ENCODE measurements at regions not wholly inside any gene's neighbourhood (a gene's known extent, or its start where the extent isn't known, plus 50 kb on each side); places are given as distances from the start of the nearest gene placed in this dataset.
"Not testable (repeated sequence)": the region's sequence is repeated elsewhere in the genome, so short reads cannot be mapped to it uniquely, and the experiment has no call there.

DNA sequence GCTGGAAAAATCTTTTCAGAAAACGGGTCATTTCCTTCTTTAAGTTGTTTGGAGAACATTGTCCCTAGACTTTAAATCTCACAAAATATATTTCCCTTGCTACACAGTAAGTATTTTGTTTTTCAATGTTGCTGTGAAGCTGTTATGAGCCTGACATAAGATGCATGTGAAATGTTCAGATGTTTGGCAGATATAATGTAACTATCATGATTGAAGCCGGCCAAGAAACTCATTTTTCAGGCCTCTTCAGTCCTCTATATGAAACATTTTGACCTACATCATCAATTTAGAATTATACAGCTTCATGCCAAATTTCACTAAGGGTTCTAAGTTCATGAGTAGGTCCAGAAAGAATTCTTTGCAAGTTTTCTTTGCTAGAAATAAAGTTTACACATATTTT, 133.8 kb downstream of the JRKL start:
- no peak for DNase-seq

DNA sequence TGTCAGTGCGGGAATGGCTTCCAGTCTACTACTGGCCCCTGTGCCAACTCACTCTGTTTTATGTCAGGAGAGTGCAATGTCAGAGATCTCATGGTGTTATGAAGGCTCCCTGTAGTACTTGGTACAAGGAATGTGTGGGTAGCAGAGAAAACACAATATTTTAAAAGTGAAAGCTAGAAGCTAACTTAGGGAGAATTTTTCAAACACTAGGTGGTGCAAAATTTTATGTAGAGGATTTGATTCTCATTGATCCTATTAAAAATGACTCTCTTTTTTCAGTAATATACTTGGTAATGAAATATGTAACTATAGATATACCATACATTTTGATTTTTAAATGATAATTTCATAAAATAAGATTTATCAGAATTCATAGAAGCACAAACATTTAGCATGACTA, 134.7 kb downstream of the JRKL start:
- no peak for DNase-seq

DNA sequence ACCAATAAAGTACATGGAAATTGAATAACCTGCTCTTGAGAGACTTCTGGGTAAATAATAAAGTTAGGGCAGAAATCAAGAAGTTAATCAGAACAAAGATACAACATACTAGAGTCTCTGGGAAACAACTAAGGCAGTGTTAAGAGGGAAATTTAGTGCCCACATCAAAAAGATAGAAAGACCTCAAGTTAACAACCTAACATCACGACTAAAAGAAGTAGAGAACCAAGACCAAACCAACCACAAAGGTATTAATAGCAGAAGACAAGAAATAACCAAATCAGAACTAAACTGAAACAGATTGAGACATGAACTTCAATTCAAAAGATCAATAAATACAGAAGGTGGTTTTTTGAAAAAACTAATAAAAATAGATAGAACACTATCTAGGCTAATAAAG, 140.7 kb downstream of the JRKL start:
- DNase-seq = no peak

DNA sequence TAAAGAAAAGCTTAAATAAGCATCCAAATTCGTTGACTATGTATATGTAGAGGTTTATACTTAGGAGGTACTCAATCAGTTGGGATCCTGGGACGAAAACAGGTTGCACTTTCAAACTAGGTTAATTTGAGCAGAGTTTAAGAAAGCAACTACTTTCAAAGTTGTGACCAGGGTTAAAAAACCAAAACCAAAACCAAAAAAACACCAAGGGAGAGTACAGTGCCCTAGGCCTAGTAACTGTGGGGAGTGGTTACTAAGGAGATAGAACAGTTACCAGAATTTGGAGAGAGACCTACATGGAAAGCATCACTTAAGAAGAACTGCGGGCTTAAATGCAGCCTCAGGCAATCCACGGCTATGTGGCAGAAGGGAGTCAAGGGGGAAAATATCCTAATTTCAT, 148.3 kb downstream of the JRKL start:
- DNase-seq = no peak

DNA sequence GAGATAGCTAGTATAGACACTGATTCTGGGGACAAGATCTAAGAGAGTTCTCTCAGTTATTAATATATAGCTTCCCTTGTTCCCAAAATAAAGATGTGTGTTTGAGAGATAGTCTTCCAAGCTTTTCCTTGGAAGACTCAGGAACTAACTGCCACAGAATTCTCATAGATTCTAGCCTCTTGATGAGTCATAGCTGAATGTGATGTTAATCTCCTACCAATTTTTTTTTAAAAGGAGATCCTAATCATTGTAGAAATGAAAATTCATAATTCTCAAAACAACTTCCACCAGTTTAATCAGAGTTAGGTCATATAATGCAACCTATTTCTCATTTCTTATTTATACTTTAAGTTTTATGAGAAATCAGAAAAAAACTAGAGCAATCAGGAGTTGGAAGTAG, 148.8 kb downstream of the JRKL start:
- no peak for DNase-seq

DNA sequence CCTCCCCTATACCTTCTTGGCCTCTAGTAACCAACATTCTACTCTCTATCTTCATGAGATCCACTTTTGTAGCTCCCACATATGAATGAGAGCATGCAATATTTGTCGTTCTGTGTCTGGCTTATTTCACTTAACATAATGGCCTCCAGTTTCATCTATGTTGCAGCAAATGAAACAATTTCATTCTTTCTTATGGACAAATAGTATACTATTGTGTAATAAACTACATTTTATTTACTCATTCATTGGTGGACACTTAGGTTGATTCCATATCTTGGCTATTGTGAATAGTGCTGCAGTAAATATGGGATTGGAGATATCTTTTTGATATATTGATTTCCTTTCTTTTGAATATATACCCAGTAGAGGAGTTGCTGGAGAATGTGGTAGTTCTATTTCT, 151.1 kb downstream of the JRKL start:
- DNase-seq = no peak

DNA sequence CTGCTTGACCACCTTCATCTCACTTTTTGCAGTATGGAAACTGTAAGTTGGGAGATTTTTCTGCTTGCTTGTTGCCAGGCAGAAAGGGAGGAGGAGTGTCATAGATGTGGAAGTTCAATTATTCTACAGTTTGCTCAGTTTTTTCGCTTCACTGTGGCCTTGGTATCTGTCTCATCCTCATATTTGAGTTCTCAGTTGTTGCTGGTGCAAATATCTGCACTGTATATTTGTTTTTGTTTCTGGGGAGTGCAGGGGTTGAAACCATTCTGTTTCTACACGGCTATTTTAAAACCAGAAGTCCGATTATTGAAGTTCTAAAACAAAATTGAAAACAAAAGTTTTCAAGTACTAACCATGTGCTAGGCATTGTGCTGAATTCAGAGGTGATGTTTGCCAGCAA, 153.4 kb downstream of the JRKL start:
- DNase-seq = no peak

DNA sequence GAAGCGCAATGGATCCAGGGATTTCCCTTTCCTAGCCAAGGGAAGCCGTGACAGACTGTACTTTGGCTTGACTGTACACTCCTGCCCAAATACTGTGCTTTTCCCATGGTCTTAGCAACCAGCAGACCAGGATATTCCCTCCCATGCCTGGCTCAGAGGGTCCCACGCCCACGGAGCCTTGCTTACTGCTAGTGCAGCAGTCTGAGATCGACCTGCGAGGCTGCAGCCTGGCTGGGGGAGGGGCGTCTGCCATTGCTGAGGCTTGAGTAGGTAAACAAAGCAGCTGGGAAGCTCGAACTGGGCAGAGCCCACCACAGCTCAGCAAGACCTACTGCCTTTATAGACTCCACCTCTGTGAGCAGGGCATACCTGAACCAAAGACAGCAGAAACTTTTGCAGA, 155.4 kb downstream of the JRKL start:
- DNase-seq = not testable (repeated sequence)

DNA sequence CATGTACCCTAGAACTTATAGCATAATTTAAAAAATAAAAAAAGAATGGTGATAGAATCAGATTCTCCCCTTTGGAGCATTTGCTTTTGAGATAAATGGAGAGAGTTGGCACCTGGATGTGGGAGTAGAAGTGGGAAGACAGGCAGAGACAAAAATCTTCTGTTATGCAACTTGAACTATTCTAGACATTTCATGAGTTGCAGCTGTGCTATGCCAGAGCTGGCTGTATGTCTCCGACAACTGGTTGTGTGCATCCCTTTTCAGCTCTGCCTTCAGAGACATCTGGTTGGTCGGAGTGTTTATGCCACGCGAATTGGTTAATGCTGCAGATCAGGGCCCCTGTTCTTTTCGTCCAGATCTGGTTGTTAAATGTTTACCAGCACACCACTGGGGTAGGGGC, 161.3 kb downstream of the JRKL start:
- DNase-seq = no peak

DNA sequence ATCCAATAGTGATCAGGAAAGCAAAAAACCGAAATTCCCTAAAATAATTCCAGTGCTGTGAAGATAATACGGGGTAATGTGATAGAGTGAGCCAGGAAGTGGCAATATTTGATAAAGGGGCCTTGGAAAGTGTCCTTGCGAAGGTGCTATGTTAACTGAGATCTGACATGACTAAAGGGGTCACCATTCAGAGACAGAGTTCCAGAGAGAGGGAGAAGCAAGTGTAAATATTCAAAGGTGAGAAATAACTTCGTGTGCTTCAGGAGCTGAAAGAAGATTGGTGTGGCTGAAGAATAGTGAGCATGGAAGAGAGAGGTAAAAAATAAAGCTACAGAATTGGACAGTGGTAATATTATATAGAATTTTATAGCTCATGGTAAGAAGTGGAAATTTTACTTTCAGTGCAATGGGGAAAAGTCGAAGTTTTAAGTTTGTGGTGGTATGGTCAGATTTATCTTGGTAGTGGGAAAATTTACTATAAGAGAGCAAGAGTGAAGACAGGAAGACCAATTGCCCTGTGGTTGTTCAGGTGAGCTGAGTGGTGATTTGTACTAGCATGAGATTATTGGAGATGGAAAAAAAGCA, 164.5 kb downstream of the JRKL start:
- no peak for DNase-seq

DNA sequence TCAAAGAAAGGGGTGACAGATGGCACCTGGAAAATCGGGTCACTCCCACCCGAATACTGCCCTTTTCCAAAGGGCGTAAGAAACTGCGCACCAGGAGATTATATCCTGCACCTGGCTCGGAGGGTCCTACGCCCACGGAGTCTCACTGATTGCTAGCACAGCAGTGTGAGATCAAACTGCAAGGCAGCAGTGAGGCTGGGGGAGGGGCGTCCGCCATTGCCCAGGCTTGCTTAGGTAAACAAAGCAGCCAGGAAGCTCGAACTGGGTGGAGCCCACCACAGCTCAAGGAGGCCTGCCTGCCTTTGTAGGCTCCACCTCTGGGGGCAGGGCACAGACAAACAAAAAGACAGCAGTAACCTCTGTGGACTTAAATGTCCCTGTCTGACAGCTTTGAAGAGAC, 166.0 kb downstream of the JRKL start:
- DNase-seq = not testable (repeated sequence)

DNA sequence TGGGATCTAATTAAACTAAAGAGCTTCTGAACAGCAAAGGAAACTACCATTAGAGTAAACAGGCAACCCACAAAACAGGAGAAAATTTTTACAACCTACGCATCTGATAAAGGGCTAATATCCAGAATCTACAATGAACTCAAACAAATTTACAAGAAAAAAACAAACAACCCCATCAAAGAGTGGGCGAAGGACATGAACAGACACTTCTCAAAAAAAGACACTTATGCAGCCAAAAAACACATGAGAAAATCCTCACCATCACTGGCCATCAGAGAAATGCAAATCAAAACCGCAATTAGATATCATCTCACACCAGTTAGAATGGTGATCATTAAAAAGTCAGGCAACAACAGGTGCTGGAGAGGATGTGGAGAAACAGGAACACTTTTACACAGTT, 170.9 kb downstream of the JRKL start:
- DNase-seq = not testable (repeated sequence)

DNA sequence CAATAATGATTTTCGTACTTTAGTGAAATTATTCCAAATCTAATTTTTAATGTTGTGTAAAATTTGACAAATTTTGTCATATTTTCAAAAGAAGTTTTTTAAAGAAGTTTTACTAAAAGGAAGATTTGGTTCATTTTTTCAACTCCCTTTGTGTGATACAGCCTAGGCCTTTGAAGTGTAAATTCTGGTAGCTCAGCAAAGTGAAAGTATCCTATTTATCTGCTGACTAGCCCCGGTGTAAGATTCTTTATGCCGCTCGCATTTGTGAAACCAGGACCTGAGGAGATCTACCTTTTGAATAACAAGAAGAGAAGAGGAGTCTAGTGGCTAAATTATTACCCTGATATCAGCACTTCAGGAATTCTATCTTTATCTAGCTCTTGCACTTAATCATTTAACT, 177.4 kb downstream of the JRKL start:
- DNase-seq = no peak

DNA sequence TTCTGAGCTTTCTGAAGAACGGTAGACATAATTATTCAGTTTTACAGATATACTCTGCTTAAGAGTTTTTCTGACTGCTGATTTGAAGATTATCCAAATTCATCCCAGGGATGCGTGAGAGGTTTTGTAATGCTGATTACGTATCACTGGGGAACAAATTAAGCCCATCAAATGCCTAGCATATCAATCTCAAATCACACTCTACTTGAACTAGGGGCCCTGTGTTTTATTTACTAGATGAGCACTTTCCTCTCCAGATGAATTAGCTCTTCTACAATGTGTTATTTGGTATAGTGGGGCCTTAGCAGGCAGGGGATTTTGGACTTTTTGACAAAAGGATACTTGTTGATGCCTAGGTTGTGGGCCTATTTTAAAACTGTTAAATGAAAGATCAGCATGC, 177.9 kb downstream of the JRKL start:
- DNase-seq = no peak

DNA sequence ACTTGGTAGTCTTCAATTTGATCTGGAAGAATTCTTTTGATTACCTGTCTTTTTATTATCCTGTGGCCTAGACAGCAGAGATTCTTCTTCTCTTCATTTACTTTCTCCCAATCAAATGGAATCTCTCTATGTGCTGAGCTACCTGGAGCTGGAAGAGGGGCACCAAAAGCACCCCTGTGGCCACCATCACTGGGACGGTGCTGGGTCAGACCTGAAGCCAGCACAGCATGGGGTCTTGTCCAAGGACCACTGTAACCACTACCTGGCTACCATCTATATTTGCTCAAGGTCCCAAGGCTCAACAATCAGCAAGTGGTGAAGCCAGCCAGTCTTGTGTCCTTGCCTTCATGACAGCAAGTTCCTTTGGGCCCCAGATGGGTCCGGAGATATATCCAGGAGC, 186.6 kb downstream of the JRKL start:
- DNase-seq = no peak

DNA sequence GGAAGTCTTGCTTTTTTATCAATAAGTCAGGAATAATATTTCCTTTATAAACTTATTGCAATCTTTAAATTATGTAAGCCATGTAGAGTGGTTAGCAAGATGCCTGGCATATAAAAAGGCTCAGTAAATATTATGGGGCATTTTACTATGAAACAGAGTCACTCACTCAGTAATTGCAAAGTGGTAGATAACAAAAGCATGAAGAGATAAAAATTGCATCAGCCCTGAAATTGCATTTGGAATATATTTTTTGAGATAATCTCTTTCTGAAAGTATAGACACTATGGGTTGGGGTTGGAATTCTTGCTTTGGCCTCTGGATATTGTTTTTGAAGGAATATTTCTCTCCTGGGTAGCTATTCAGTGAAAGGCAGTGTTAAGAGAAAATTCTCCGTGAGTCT, 188.6 kb downstream of the JRKL start:
- DNase-seq = no peak

DNA sequence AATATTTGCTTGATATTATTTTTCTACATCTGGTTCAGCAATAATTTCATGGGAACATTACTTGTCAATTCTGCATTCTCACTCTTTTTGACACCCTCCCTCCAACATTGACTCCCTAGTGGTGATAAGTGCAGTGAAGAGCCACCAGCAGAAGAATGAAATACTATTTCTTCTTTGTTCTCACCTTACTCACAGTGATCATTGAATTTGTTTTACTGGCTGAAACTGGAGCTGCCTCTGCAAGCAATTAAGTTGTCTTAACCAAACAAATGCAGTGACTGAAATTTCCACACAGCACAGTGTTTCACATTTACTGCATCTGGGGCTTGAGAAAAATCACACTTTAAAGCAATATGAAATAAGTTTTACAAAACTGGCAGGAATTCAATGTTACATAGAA, 189.8 kb downstream of the JRKL start:
- DNase-seq = no peak

DNA sequence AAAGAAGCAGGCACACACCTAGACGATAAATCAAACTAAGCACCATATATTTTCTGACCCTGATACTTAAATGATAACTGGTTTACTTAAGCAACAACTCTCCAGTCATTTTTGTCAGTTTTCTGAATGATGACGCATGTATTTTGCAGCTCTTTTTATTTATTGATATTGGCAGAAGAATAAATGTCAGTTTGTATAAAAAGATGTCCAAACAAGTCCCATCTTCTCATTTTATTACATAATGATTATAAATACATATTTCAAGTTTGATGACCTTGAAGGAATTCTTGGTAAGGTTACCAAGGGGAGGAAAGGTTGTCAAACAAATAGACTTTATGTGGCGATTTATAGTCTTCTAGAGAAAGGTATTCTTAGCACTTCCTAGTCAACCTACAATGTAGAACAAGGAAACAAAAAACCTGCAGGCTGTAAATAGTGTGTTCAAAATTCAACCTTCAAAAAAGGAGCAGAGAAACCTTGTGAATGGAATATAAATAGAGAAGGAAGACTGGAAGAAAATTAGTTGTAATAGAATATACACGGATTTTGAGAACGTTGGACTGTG, 190.7 kb downstream of the JRKL start:
- no peak for DNase-seq

DNA sequence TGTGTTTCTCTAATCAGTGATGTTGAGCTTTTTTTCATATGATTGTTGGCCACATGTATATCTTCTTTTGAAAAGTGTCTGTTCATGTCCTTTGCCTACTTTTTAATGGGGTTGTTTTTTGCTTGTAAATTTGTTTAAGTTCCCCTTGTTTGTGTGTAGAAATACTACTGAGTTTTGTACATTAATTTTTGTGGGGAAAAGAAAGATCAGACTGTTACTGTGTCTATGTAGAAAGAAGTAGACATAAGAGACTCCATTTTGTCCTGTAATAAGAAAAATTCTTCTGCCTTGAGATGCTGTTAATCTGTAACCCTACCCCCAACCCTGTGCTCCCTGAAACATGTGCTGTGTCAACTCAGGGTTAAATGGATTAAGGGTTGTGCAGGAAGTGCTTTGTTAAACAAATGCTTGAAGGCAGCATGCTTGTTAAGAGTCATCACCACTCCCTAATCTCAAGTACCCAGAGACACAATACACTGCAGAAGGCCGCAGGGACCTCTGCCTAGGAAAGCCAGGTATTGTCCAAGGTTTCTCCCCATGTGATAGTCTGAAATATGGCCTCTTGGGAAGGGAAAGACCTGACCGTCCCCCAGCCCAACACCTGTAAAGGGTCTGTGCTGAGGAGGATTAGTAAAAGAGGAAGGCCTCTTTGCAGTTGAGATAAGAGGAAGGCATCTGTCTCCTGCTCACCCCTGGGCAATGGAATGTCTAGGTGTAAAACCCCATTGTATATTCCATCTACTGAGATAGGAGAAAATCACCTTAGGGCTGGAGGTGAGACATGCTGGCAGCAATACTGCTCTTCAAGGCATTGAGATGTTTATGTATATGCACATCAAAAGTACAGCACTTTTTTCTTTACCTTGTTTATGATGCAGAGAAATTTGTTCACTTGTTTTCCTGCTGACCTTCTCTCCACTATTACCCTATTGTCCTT, 196.4 kb downstream of the JRKL start:
- not testable (repeated sequence) for DNase-seq

DNA sequence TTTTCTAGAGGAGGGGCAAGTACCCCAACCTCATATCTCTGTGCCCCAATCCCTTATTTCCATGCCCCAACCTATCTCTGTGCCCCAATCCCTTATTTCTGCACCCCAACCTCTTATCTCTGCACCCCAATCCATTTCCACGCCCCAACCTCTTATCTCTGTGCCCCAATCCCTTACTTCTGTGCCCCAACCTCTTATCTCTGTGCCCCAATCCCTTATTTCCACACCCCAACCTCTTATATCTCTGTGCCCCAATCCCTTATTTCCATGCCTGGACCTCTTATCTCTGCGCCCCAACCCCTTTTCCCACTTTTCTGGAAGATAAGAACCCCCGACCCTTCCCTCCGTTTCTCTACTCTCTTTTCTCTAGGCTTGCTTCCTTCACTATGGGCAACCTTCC, 199.0 kb downstream of the JRKL start:
- DNase-seq = not testable (repeated sequence)

DNA sequence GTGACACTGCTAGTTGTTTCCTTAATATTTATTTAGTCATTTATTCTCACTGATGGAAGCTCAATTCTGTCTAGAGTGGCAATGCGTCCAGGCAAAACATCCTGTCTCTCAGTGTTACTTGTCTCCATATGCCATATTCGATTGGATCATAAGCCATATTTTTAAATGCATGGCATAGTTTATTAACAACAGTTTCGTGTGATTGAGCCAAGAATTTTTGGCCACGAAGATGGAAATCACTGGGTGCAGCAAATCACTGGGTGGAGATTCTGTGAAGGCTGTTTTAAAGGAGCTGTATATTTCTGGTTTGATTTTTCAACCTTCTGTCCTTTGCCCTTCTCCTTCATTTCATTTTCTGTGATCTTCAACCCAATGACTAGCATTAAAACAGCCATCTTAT, 205.2 kb downstream of the JRKL start:
- no peak for DNase-seq

DNA sequence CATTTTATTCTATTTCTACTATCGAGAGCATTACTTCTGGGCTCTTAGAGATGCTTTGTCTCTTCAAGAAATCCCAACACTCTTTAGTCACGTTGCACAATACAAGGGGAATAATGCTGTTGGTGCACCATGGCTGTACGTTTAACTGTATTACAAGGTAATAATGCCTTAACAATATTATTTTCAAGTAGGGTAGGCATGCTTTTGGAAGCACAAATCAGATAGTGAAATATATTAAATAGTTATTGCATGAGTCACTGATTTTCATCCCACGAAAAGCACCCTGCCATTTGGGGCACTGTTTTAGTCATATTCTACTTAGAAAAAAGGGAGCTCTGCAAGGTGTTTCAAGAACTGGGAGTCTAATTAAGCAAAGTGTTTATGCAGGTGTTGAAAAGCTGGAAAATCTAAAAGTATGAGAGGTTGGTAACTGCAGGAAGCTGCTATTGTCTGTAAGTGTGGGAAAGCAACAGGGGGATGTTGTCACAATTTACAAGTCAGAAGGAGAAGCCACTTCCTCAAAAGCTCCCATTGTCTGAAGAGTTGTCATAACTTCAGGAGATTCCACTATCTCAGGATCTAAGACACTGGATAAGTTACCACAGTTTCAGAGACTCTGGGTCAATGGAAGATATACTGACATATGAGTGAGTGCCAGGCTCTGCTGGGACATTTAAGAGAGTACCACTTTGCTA, 218.2 kb downstream of the JRKL start:
- no peak for DNase-seq

DNA sequence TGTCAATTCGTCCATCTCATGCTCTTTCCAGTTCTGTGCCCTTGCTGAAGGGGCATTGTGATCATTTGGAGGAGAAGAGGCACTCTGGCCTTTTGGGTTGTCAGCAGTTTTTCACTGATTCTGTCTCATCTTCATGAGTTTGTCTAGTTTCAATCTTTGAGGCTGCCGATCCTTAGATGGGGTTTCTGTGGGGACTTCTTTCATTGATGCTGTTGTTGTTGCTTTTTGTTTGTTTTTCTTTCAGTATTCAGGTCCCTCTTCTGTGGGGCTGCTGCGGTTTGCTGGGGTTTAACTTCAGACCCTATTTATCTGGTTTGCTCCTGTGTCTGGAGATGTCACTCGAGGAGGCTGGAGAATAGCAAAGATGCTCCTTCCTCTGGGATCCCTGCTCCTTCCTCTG, 224.3 kb downstream of the JRKL start:
- no peak for DNase-seq

DNA sequence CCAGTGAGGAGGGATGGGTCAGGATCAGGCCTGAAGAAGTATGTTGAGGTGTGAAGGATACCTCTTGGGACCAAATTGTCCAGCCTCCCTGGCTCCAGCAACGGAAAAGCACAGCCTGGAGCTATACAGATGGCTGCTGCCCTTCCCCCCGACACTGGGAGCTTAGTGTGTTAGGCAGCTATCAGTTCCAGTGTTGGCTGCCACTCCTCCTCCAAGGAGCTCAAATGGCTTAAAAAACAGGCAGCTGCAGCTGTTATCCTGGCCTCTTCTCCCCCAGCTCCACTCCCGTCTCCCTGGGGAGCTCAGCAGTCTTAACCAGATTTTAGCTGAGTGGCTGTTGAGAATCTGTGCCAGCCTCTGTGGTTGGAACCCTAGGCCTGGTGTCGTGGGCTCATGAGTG, 225.0 kb downstream of the JRKL start:
- DNase-seq = no peak
